Fibroblast of skin of scalp (primary cell): ENCODE measurements at regions not wholly inside any gene's neighbourhood (a gene's known extent, or its start where the extent isn't known, plus 50 kb on each side); places are given as distances from the start of the nearest gene placed in this dataset.
A peak's percentile ranks its signal among the peaks of the same experiment; 100 is the strongest.

ENCODE experiments used
- DNase-seq: peaks from one replicate; pipeline ENCODE4 v3.0.0-alpha.2; 2013

- DNase-seq = peak; percentile 40
These were observed 62.8 kb upstream of the BCAR3 start for GRCh38 chr1:93744299-93744988.

GRCh38 chr1:93743465-93743864 is 61.8 kb upstream of the BCAR3 start:
- DNase-seq = no peak

GRCh38 chr1:93740601-93741031 is 59.0 kb upstream of the BCAR3 start:
- peak; percentile 34 for DNase-seq

- DNase-seq = no peak
These were observed 58.5 kb upstream of the BCAR3 start for GRCh38 chr1:93740157-93740556.

GRCh38 chr1:93739472-93739871 is 57.8 kb upstream of the BCAR3 start:
- no peak for DNase-seq

- DNase-seq = no peak
These were observed 57.3 kb upstream of the BCAR3 start for GRCh38 chr1:93738926-93739325.

GRCh38 chr1:93738075-93738622 is 56.5 kb upstream of the BCAR3 start:
- DNase-seq = peak; percentile 98

- DNase-seq = peak; percentile 97
These were observed 54.1 kb upstream of the BCAR3 start for GRCh38 chr1:93735722-93736121.

- DNase-seq = peak; percentile 51
These were observed 53.4 kb upstream of the BCAR3 start for GRCh38 chr1:93734999-93735398.

GRCh38 chr1:93733340-93733739 is 51.7 kb upstream of the BCAR3 start:
- DNase-seq = no peak

- DNase-seq = no peak
These were observed 50.9 kb upstream of the BCAR3 start for GRCh38 chr1:93732514-93732913.
